ENCODE measurements at regions not wholly inside any gene's neighbourhood (a gene's known extent, or its start where the extent isn't known, plus 50 kb on each side); places are given as distances from the start of the nearest gene placed in this dataset.
"Not testable (repeated sequence)": the region's sequence is repeated elsewhere in the genome, so short reads cannot be mapped to it uniquely, and the experiment has no call there.

GRCh38 chrX:78555401-78555980 is 103.6 kb downstream of the RTL3 start:
- DNase-seq (ENCODE audit: low read depth): no peak
- H3K4me3 ChIP-seq (ENCODE audit: low read depth, low read length): no peak overlapping the region
- TF ChIP-seq CTCF (conservative IDR thresholded peaks at IDR 0.05; ENCODE audit: low read depth, low read length): peak; percentile 38

- H3K4me3 ChIP-seq (ENCODE audit: low read depth, low read length); DNase-seq (ENCODE audit: low read depth): not testable (repeated sequence)
Measured at GRCh38 chrX:78552628-78553027, 106.5 kb downstream of the RTL3 start.

GRCh38 chrX:78548012-78548411 is 111.1 kb downstream of the RTL3 start:
- no peak overlapping the region for H3K4me3 ChIP-seq (ENCODE audit: low read depth, low read length)
- no peak for DNase-seq (ENCODE audit: low read depth)
- no peak for TF ChIP-seq CTCF (conservative IDR thresholded peaks at IDR 0.05; ENCODE audit: low read depth, low read length)

GRCh38 chrX:78545233-78545632 is 113.9 kb downstream of the RTL3 start:
- H3K4me3 ChIP-seq (ENCODE audit: low read depth, low read length): no peak overlapping the region
- no peak for DNase-seq (ENCODE audit: low read depth)
- TF ChIP-seq CTCF (conservative IDR thresholded peaks at IDR 0.05; ENCODE audit: low read depth, low read length): no peak

GRCh38 chrX:78543281-78543680 is 115.8 kb downstream of the RTL3 start:
- TF ChIP-seq CTCF (conservative IDR thresholded peaks at IDR 0.05; ENCODE audit: low read depth, low read length): no peak
- no peak for DNase-seq (ENCODE audit: low read depth)
- no peak overlapping the region for H3K4me3 ChIP-seq (ENCODE audit: low read depth, low read length)

- no peak for DNase-seq (ENCODE audit: low read depth)
- no peak overlapping the region for H3K4me3 ChIP-seq (ENCODE audit: low read depth, low read length)
- TF ChIP-seq CTCF (conservative IDR thresholded peaks at IDR 0.05; ENCODE audit: low read depth, low read length): no peak
Measured at GRCh38 chrX:78540171-78540570, 119.0 kb downstream of the RTL3 start.

- TF ChIP-seq CTCF (conservative IDR thresholded peaks at IDR 0.05; ENCODE audit: low read depth, low read length): no peak
Measured at GRCh38 chrX:78534221-78534620, 124.9 kb downstream of the RTL3 start.

More at GRCh38 chrX:78534221-78534620, 124.9 kb downstream of the RTL3 start:
- no peak for DNase-seq (ENCODE audit: low read depth)
- H3K4me3 ChIP-seq (ENCODE audit: low read depth, low read length): no peak overlapping the region

Data from epithelial cell of proximal tubule (primary cell).